ENCODE measurements at regions not wholly inside any gene's neighbourhood (a gene's known extent, or its start where the extent isn't known, plus 50 kb on each side); places are given as distances from the start of the nearest gene placed in this dataset.

DNA sequence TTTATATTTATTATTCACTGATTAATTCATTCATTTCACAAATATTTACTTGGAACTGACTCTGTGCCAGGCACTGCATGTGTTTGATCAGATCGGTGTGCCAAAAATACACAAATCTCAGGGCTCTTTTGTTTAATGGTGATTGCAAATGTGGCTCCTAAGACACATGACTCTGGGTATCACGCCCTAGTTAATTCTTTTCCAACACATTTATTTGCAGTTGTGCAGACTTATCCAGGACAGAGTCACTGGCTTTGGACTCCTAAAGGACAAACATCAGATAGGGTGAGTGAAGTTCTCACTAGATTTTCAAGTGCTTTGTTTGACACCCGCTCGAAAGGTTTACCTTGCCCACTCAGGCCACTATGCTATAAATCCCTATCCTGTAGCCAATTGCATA is 335.5 kb downstream of the BARHL2 start:
- H3K9me3 ChIP-seq (ENCODE audit: low read length): no peaks in the 10 kb centered on the region
- ATAC-seq: no peak
- in situ Hi-C loops (cut with HindIII; ENCODE audit: extremely low pct_ligation_motif_present, low pct_unique_long_range_greater_than_20kb) (no loop called here), intact Hi-C loops (cut with micrococcal nuclease; ENCODE audit: unreplicated experiment) (no loop called here)
- H3K4me2 ChIP-seq (ENCODE audit: low read depth, low read length): no peak overlapping the region
- no peaks in the 10 kb centered on the region for H3K27me3 ChIP-seq (ENCODE audit: control insufficient read depth in 1 of 2, insufficient read depth in 2 of 2, low read length in 2 of 2)
- ChIA-PET POLR2A (no interaction called here), CTCF (ENCODE audit: low intra/inter-chr PET ratio, low total read pairs) (no interaction called here)
- H3K9ac ChIP-seq (ENCODE audit: insufficient read depth, low read depth, low read length): no peak overlapping the region
- DNase-seq (ENCODE audit: low spot score): no peak
- H3K27ac ChIP-seq (ENCODE audit: extremely low read length, insufficient read depth, low read length): no peak overlapping the region
- H3K79me2 ChIP-seq (ENCODE audit: insufficient read depth, low read length): no peaks in the 10 kb centered on the region
- no peaks in the 10 kb centered on the region for H4K20me1 ChIP-seq (ENCODE audit: insufficient read depth, low read length)
- H3K4me3 ChIP-seq (replicated peaks in 1 of 3; ENCODE audit: insufficient read depth in 1 of 3, low read depth in 2 of 3, low read length in 3 of 3): no peak overlapping the region
- BruUV-seq (replicated peaks): no TSS peak
- TF ChIP-seq CBX2 (IDR thresholded peaks at IDR 0.05; ENCODE audit: low read depth, low read length) (no peak), CBX2 (CRISPR knock-in tag; IDR thresholded peaks at IDR 0.05; ENCODE audit: low read depth) (no peak), ZNF136 (CRISPR knock-in tag; IDR thresholded peaks at IDR 0.05; ENCODE audit: low read depth) (no peak), HIVEP1 (CRISPR knock-in tag; IDR thresholded peaks at IDR 0.05) (no peak), ZBTB7B (CRISPR knock-in tag; IDR thresholded peaks at IDR 0.05) (no peak)
- TF ChIP-seq, protein P1, sequence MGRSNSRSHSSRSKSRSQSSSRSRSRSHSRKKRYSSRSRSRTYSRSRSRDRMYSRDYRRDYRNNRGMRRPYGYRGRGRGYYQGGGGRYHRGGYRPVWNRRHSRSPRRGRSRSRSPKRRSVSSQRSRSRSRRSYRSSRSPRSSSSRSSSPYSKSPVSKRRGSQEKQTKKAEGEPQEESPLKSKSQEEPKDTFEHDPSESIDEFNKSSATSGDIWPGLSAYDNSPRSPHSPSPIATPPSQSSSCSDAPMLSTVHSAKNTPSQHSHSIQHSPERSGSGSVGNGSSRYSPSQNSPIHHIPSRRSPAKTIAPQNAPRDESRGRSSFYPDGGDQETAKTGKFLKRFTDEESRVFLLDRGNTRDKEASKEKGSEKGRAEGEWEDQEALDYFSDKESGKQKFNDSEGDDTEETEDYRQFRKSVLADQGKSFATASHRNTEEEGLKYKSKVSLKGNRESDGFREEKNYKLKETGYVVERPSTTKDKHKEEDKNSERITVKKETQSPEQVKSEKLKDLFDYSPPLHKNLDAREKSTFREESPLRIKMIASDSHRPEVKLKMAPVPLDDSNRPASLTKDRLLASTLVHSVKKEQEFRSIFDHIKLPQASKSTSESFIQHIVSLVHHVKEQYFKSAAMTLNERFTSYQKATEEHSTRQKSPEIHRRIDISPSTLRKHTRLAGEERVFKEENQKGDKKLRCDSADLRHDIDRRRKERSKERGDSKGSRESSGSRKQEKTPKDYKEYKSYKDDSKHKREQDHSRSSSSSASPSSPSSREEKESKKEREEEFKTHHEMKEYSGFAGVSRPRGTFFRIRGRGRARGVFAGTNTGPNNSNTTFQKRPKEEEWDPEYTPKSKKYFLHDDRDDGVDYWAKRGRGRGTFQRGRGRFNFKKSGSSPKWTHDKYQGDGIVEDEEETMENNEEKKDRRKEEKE (IDR thresholded peaks at IDR 0.05): no peak
- TF ChIP-seq, protein P2, sequence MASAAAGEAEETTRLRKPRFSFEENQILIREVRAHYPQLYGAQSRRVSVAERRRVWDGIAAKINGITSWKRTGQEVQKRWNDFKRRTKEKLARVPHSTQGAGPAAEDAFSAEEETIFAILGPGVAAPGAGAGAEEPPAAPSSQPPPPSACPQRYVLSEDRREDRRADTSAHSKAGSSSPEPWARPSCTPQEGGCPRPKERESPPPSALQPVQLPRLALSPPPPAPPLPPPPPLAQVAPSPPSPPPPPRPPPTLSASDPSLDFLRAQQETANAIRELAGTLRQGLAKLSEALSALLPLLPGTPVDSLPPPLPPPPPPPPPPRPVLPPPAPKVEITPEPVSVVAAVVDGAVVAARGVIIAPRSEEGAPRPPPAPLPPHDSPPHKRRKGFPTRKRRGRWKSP (CRISPR knock-in tag; IDR thresholded peaks at IDR 0.05): no peak
- TF ChIP-seq, protein P3, sequence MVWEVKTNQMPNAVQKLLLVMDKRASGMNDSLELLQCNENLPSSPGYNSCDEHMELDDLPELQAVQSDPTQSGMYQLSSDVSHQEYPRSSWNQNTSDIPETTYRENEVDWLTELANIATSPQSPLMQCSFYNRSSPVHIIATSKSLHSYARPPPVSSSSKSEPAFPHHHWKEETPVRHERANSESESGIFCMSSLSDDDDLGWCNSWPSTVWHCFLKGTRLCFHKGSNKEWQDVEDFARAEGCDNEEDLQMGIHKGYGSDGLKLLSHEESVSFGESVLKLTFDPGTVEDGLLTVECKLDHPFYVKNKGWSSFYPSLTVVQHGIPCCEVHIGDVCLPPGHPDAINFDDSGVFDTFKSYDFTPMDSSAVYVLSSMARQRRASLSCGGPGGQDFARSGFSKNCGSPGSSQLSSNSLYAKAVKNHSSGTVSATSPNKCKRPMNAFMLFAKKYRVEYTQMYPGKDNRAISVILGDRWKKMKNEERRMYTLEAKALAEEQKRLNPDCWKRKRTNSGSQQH (CRISPR knock-in tag; IDR thresholded peaks at IDR 0.05; ENCODE audit: low read depth): no peak
- 2% methylated on average over 4 of the region's 4 CpGs for WGBS (ENCODE audit: low lambda C conversion rate)
- no peak for FAIRE-seq
- H2AFZ ChIP-seq (ENCODE audit: low read length): no peak overlapping the region
- H3K36me3 ChIP-seq (replicated peaks in 1 of 2; ENCODE audit: control insufficient read depth in 1 of 2, insufficient read depth in 2 of 2, low read length in 2 of 2): no peaks in the 10 kb centered on the region
- no peaks in the 10 kb centered on the region for H3K4me1 ChIP-seq (ENCODE audit: insufficient read depth, low read length)

Data from HepG2 (cell line).